Choroid plexus epithelial cell (primary cell): ENCODE measurements at regions not wholly inside any gene's neighbourhood (a gene's known extent, or its start where the extent isn't known, plus 50 kb on each side); places are given as distances from the start of the nearest gene placed in this dataset.

Experiments used
- DNase-seq: peaks from one replicate; pipeline ENCODE4 v3.0.0-alpha.2; 2010; ENCODE audit warnings: low read depth
- H3K4me3 ChIP-seq: 2 replicates; pipeline ENCODE4 v1.5.1; 2011; ENCODE audit warnings: low read depth, mild to moderate bottlenecking, control low read depth, low read length, moderate library complexity
- TF ChIP-seq, protein P1 (sequence below): conservative IDR thresholded peaks from 2 replicates; pipeline ENCODE4 v1.5.1; 2011; ENCODE audit warnings: low read depth, mild to moderate bottlenecking, control low read depth, inconsistent platforms, low read length, moderate library complexity

DNA sequence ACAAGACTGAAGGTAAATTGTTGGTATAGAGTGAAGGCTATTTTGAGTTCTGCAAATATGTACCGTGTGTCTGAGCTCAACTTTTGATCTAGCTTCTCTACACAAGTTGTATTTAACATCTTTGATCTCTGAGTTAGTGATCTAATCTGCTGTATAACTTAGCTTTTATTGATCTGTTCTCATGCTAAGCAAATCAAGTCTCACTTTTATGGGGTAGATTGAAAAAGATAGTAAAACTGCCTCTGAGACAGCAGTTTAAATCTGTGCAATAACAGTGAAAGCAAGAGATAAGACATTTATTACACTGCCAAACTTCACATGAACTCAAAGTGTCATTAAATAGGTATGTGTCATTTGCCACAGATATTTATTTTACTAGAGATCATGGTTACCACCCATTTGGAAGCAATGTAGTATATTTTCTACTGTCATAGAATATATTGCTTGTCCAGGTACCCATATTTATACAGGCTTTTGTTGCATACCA, 477.3 kb downstream of the ISL1 start:
- no peak for DNase-seq
- TF ChIP-seq, protein P1, sequence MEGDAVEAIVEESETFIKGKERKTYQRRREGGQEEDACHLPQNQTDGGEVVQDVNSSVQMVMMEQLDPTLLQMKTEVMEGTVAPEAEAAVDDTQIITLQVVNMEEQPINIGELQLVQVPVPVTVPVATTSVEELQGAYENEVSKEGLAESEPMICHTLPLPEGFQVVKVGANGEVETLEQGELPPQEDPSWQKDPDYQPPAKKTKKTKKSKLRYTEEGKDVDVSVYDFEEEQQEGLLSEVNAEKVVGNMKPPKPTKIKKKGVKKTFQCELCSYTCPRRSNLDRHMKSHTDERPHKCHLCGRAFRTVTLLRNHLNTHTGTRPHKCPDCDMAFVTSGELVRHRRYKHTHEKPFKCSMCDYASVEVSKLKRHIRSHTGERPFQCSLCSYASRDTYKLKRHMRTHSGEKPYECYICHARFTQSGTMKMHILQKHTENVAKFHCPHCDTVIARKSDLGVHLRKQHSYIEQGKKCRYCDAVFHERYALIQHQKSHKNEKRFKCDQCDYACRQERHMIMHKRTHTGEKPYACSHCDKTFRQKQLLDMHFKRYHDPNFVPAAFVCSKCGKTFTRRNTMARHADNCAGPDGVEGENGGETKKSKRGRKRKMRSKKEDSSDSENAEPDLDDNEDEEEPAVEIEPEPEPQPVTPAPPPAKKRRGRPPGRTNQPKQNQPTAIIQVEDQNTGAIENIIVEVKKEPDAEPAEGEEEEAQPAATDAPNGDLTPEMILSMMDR, result no peak

DNA sequence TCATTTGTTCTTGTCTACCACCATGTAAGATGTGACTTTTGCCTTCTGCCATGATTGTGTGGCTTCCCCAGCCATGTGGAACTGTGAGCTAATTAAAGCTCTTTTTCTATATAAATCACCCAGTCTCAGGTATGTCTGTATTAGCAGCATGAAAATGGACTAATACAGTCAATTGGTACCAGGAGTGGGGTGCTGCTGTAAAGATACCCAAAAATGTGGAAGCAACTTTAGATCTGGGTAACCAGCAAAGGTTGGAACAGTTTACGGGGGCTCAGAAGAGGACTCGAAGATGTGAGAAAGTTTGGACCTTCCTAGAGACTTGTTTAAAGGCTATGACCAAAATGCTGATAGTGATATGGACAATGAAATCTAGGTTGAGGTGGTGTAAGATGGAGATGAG, 488.9 kb downstream of the ISL1 start:
- DNase-seq, result no peak
- no peak overlapping the region for H3K4me3 ChIP-seq
- TF ChIP-seq, protein P1, result no peak

More for the DNA sequence above, 477.3 kb downstream of the ISL1 start:
- no peak overlapping the region for H3K4me3 ChIP-seq

DNA sequence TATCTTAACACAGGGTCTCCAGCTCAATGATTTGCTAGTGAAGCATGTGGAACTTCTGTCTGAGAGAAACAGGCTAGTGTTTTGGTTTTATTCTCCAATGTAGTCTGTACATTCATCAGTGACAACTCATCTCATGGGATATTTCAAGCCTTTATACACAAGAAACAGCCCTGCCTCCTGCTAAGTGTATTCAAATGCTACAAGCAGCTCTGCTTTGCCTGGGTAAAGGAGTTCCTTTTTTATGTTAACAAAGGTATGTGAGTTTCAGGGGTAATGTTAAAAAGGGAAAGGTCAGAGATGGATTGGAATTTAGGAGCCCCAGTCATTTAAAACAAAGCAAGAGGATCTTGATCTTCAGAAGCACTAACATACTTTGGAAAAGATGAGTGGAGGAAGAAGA, 498.7 kb downstream of the ISL1 start:
- DNase-seq, result no peak
- TF ChIP-seq, protein P1, result no peak
- H3K4me3 ChIP-seq, result no peak overlapping the region

DNA sequence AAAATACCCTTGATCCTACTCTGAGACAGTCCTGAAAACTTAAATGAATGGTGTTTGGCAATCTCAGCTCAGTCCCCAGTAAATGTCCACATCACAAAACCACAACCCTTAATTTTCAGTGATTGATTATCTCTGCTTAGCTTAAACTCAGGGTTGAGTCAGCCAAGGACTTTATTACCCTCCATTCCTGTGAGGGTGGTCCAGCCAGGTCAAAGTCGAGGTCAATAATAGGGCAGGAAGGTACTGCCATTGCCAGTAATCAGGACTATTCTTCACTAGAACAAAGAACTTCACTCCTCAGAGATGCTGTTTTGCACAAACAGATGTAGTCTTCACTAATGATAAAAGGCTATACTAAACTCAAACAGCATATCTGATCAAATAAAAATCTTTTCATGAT, 499.4 kb downstream of the ISL1 start:
- no peak for DNase-seq
- no peak overlapping the region for H3K4me3 ChIP-seq
- TF ChIP-seq, protein P1, result no peak

DNA sequence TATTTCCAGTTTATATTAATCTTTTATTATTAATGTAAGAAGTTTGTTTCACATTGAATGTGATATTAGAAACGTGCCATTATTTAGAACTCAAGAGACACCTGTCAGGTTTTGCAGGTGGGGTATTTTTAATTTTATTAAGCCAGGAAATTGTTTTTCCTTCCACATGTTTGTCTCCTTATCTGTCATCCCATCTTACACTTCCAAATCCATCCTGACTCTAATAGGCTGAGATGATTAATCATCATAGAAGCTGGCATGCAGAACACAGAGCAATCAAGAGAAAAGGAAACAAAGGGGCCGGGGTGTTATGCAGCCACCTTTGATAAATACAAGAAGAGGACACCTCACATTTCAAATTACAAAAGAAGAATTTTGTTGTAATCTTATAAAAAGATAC, 506.5 kb downstream of the ISL1 start:
- H3K4me3 ChIP-seq, result no peak overlapping the region
- DNase-seq, result no peak
- TF ChIP-seq, protein P1, result no peak

DNA sequence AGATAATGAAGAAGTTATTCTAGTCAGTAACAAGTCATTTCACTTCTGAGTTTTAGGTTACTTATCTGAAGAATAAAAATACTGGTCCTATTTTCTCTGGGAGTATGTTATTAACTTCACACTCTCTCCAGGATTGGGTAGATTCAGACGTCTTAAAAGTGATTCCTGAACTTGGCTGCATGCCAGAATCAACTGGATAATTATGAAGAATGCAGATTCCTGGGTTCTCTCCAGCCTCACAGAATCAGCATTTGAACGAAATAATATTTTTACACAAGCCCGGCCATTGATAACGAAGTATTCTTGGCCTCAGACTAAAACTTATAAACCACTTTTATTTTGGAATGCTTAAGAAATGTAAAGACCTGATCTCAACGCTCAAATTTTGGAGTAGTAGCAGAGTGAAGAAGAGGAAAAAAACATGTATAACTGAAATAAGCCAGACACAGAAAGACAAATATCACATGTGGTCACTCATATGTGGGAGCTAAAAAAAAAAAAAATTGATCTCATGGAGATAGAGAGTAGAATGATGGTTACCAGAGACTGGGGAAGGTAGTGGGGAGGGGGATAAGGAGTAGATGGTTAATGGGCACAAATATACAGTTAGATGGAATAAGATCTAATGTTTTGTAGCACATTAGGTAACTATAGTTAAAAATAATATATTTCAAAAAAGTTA, 507.3 kb downstream of the ISL1 start:
- no peak overlapping the region for H3K4me3 ChIP-seq
- TF ChIP-seq, protein P1, result no peak
- no peak for DNase-seq

DNA sequence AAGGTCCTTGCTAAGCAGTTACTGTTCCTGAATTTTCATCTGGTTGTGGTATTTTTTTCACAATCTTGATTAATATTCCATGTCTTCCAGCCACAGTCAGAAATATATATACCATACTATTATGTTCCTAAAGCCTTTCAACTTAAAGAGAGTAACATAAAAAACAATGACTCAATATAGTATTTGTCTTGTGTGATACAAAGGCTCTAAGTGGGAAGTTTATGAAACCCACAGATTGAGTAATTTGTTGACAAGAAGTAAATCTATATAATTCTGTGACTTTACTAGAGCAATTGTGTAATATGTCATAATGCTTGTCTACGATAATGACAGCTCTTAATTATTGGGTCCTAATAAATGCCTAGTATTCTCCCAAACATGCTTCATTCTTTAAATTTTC, 509.4 kb downstream of the ISL1 start:
- DNase-seq, result no peak
- TF ChIP-seq, protein P1, result no peak

More for the DNA sequence above, 509.4 kb downstream of the ISL1 start:
- no peak overlapping the region for H3K4me3 ChIP-seq
